Glutamatergic neuron (in vitro differentiated cells): ENCODE measurements at regions not wholly inside any gene's neighbourhood (a gene's known extent, or its start where the extent isn't known, plus 50 kb on each side); places are given as distances from the start of the nearest gene placed in this dataset.

Experiments
- DNase-seq: peaks from one replicate; pipeline ENCODE4 v3.0.0; 2022
- H3K27ac Mint-ChIP-seq: one replicate; pipeline ENCODE4 v1.8.0; 2020; ENCODE audit warnings: mild to moderate bottlenecking, mixed read lengths, inconsistent platforms; ENCODE audit not compliant: unreplicated experiment
- H3K27me3 Mint-ChIP-seq: one replicate; pipeline ENCODE4 v1.8.0; 2020; ENCODE audit warnings: mild to moderate bottlenecking, moderate library complexity, mixed read lengths, inconsistent platforms; ENCODE audit not compliant: unreplicated experiment
- H3K36me3 Mint-ChIP-seq: one replicate; pipeline ENCODE4 v1.8.0; 2020; ENCODE audit warnings: mild to moderate bottlenecking, mixed read lengths, inconsistent platforms; ENCODE audit not compliant: unreplicated experiment
- H3K4me1 Mint-ChIP-seq: one replicate; pipeline ENCODE4 v1.8.0; 2020; ENCODE audit warnings: mild to moderate bottlenecking, low read depth, mixed read lengths, inconsistent platforms; ENCODE audit not compliant: unreplicated experiment
- H3K4me3 Mint-ChIP-seq: one replicate; pipeline ENCODE4 v1.8.0; 2020; ENCODE audit warnings: mild to moderate bottlenecking, mixed read lengths, inconsistent platforms; ENCODE audit not compliant: unreplicated experiment
- H3K9me3 Mint-ChIP-seq: one replicate; pipeline ENCODE4 v1.8.0; 2020; ENCODE audit warnings: mild to moderate bottlenecking, moderate library complexity, mixed read lengths, inconsistent platforms; ENCODE audit not compliant: unreplicated experiment
- CTCF ChIP-seq: fragments of 200-600 bp; sonication (generic); IDR thresholded peaks from one replicate; pipeline ENCODE4 v1.5.0; 2021; ENCODE audit not compliant: partially characterized antibody, unreplicated experiment

- Mint-ChIP-seq H3K4me1 (no peaks in the 10 kb centered on the region), H3K36me3 (peaks cover 4% of the 10 kb centered on the region), H3K9me3 (no peaks in the 10 kb centered on the region), H3K27ac (no peak overlapping the region), H3K4me3 (no peak overlapping the region), H3K27me3 (no peaks in the 10 kb centered on the region)
- no peak for TF ChIP-seq CTCF
- DNase-seq, result no peak
These were observed 655.8 kb downstream of the PCDH7 start for GRCh38 chr4:31375936-31376335.

- TF ChIP-seq CTCF, result no peak
- H3K4me3 Mint-ChIP-seq, result no peak overlapping the region
- no peak for DNase-seq
- no peaks in the 10 kb centered on the region for H3K9me3 Mint-ChIP-seq
- H3K27ac Mint-ChIP-seq, result no peak overlapping the region
- H3K4me1 Mint-ChIP-seq, result no peaks in the 10 kb centered on the region
- H3K27me3 Mint-ChIP-seq, result no peaks in the 10 kb centered on the region
- H3K36me3 Mint-ChIP-seq, result no peaks in the 10 kb centered on the region
These were observed 659.2 kb downstream of the PCDH7 start for GRCh38 chr4:31379364-31379763.

GRCh38 chr4:31383767-31384166 lies 663.6 kb downstream of the PCDH7 start:
- Mint-ChIP-seq H3K27me3 (no peaks in the 10 kb centered on the region), H3K4me3 (no peak overlapping the region), H3K4me1 (no peaks in the 10 kb centered on the region), H3K36me3 (no peaks in the 10 kb centered on the region), H3K27ac (no peak overlapping the region), H3K9me3 (no peaks in the 10 kb centered on the region)
- DNase-seq, result no peak
- TF ChIP-seq CTCF, result no peak

GRCh38 chr4:31390849-31391248 lies 670.7 kb downstream of the PCDH7 start:
- DNase-seq, result no peak
- TF ChIP-seq CTCF, result no peak
- H3K27ac Mint-ChIP-seq, result no peak overlapping the region
- no peaks in the 10 kb centered on the region for H3K36me3 Mint-ChIP-seq
- no peaks in the 10 kb centered on the region for H3K4me1 Mint-ChIP-seq
- H3K27me3 Mint-ChIP-seq, result no peaks in the 10 kb centered on the region
- no peaks in the 10 kb centered on the region for H3K9me3 Mint-ChIP-seq
- no peak overlapping the region for H3K4me3 Mint-ChIP-seq

- no peak for DNase-seq
- no peaks in the 10 kb centered on the region for H3K27me3 Mint-ChIP-seq
- no peaks in the 10 kb centered on the region for H3K4me1 Mint-ChIP-seq
- no peaks in the 10 kb centered on the region for H3K9me3 Mint-ChIP-seq
- no peaks in the 10 kb centered on the region for H3K36me3 Mint-ChIP-seq
- no peak overlapping the region for H3K27ac Mint-ChIP-seq
- TF ChIP-seq CTCF, result no peak
- H3K4me3 Mint-ChIP-seq, result no peak overlapping the region
These were observed 671.8 kb downstream of the PCDH7 start for GRCh38 chr4:31391976-31392375.
